Panc1 (cell line): ENCODE measurements at regions not wholly inside any gene's neighbourhood (a gene's known extent, or its start where the extent isn't known, plus 50 kb on each side); places are given as distances from the start of the nearest gene placed in this dataset.

Source experiments
- ATAC-seq: fragments of 200-7000 bp; cut with Tn5 transposase; 2 replicates; pipeline ENCODE4 v1.9.1; 2020; ENCODE audit warnings: mild to moderate bottlenecking, moderate library complexity
- BruUV-seq: library from RNA; stranded (reverse); fragments of 400-500 nt; replicated peaks from 2 replicates; lab custom pipeline; 2021; lab: Mats Ljungman, UMichigan
- CTCF ChIA-PET: fragments of 300-600 bp; sonication (Branson Sonifier 250); formaldehyde crosslinking; loops from one replicate; lab custom pipeline; 2022; ENCODE audit warnings: antibody characterized with exemption; lab: Charles Lee
- POLR2A ChIA-PET: fragments of 300-600 bp; sonication (Branson Sonifier 250); formaldehyde crosslinking; loops from one replicate; lab custom pipeline; 2022; ENCODE audit warnings: antibody characterized with exemption; lab: Charles Lee
- DNase-seq: peaks from one replicate; pipeline ENCODE4 v3.0.0-alpha.2; 2010; ENCODE audit warnings: low read depth, low spot score
- H3K27ac ChIP-seq: 2 replicates; pipeline ENCODE4 v1.5.1; 2011; ENCODE audit warnings: mild to moderate bottlenecking, low read length, inconsistent platforms
- H3K27me3 ChIP-seq: fragments of 200-500 bp; sonication (Bioruptor generic); 2 replicates; pipeline ENCODE4 v1.6.0; 2014; ENCODE audit warnings: low read length, inconsistent platforms; ENCODE audit not compliant: control insufficient read depth, insufficient read depth
- H3K36me3 ChIP-seq: fragments of 200-500 bp; sonication (Bioruptor generic); 2 replicates; pipeline ENCODE4 v1.5.1; 2014; ENCODE audit warnings: inconsistent platforms, mild to moderate bottlenecking, low read length, moderate library complexity; ENCODE audit not compliant: control insufficient read depth, insufficient read depth
- H3K4me1 ChIP-seq: 2 replicates; pipeline ENCODE4 v1.5.1; 2011; ENCODE audit warnings: inconsistent platforms, mild to moderate bottlenecking, low read length, moderate library complexity; ENCODE audit not compliant: control insufficient read depth, insufficient read depth
- H3K4me3 ChIP-seq, 2 experiments: 2 replicates each; pipeline ENCODE4 v1.5.1; 2011 to 2012; ENCODE audit warnings: low read depth in 2 of 2, low read length in 2 of 2, mild to moderate bottlenecking in 2 of 2, inconsistent platforms in 1 of 2, moderate library complexity in 1 of 2
- H3K9me3 ChIP-seq: fragments of 200-500 bp; sonication (Bioruptor generic); 2 replicates; pipeline ENCODE4 v1.5.1; 2014; ENCODE audit warnings: low read depth, mild to moderate bottlenecking, inconsistent platforms, low read length, moderate library complexity; ENCODE audit not compliant: control insufficient read depth, insufficient read depth
- POLR2AphosphoS5 ChIP-seq: IDR thresholded peaks from 2 replicates; pipeline ENCODE4 v1.6.1; 2012; ENCODE audit warnings: mild to moderate bottlenecking, low read depth, low read length, moderate library complexity
- SIN3A ChIP-seq: IDR thresholded peaks from 2 replicates; pipeline ENCODE4 v1.6.1; 2012; ENCODE audit warnings: low read depth, mild to moderate bottlenecking, low read length, moderate library complexity, borderline replicate concordance; ENCODE audit not compliant: insufficient read depth
- TCF7L2 ChIP-seq: IDR thresholded peaks from 2 replicates; pipeline ENCODE4 v1.6.1; 2011; ENCODE audit warnings: mild to moderate bottlenecking, low read depth, low read length, inconsistent platforms
- in situ Hi-C: cut with HindIII; loops from 2 replicates; pipeline ENCODE4 v1.10.0; 2016; ENCODE audit warnings: low sequenced_read_pairs, low pct_unique_long_range_greater_than_20kb
- intact Hi-C: fragments of 100-400 bp; cut with micrococcal nuclease; formaldehyde crosslinking; loops from one replicate; pipeline ENCODE4 v1.10.0; 2022; ENCODE audit not compliant: unreplicated experiment
- TF ChIP-seq, protein P1 (sequence below): fragments of 450-650 bp; IDR thresholded peaks from 2 replicates; pipeline ENCODE4 v1.5.1; 2017; ENCODE audit warnings: mild to moderate bottlenecking
- TF ChIP-seq, protein P2 (sequence below), 2 experiments: IDR thresholded peaks; 2 replicates each; pipeline ENCODE4 v1.6.1; 2011 to 2012; ENCODE audit warnings: low read depth in 2 of 2, control low read depth in 1 of 2, low read length in 1 of 2, mild to moderate bottlenecking in 1 of 2, moderate library complexity in 1 of 2; ENCODE audit not compliant: insufficient read depth in 1 of 2

DNA sequence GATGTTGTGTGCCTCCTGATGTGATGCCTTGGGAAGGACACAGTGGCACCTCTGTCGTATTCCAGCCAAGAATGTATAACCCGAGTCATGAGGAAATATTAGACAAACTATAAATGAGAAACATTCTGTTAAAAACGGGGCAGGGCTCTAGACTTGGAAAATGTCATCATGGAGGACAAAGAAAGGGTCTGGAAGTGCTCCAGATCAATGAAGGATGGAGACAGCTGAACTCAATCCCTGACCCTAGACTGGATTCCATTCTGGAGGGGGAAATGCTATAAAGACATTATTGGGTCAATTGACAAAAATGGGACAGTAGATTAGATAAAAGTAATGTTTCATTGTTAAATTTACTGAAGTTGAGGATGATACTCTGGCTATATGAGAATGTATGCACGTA is 92.1 kb downstream of the SLC4A3 start:
- no peak overlapping the region for H3K27ac ChIP-seq
- in situ Hi-C loops (no loop called here), intact Hi-C loops (no loop called here)
- ATAC-seq (no peak), DNase-seq (no peak)
- no peaks in the 10 kb centered on the region for H3K36me3 ChIP-seq
- TF ChIP-seq, protein P1, sequence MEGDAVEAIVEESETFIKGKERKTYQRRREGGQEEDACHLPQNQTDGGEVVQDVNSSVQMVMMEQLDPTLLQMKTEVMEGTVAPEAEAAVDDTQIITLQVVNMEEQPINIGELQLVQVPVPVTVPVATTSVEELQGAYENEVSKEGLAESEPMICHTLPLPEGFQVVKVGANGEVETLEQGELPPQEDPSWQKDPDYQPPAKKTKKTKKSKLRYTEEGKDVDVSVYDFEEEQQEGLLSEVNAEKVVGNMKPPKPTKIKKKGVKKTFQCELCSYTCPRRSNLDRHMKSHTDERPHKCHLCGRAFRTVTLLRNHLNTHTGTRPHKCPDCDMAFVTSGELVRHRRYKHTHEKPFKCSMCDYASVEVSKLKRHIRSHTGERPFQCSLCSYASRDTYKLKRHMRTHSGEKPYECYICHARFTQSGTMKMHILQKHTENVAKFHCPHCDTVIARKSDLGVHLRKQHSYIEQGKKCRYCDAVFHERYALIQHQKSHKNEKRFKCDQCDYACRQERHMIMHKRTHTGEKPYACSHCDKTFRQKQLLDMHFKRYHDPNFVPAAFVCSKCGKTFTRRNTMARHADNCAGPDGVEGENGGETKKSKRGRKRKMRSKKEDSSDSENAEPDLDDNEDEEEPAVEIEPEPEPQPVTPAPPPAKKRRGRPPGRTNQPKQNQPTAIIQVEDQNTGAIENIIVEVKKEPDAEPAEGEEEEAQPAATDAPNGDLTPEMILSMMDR = no peak
- TF ChIP-seq SIN3A = no peak
- TF ChIP-seq POLR2AphosphoS5 = no peak
- TF ChIP-seq, protein P2, sequence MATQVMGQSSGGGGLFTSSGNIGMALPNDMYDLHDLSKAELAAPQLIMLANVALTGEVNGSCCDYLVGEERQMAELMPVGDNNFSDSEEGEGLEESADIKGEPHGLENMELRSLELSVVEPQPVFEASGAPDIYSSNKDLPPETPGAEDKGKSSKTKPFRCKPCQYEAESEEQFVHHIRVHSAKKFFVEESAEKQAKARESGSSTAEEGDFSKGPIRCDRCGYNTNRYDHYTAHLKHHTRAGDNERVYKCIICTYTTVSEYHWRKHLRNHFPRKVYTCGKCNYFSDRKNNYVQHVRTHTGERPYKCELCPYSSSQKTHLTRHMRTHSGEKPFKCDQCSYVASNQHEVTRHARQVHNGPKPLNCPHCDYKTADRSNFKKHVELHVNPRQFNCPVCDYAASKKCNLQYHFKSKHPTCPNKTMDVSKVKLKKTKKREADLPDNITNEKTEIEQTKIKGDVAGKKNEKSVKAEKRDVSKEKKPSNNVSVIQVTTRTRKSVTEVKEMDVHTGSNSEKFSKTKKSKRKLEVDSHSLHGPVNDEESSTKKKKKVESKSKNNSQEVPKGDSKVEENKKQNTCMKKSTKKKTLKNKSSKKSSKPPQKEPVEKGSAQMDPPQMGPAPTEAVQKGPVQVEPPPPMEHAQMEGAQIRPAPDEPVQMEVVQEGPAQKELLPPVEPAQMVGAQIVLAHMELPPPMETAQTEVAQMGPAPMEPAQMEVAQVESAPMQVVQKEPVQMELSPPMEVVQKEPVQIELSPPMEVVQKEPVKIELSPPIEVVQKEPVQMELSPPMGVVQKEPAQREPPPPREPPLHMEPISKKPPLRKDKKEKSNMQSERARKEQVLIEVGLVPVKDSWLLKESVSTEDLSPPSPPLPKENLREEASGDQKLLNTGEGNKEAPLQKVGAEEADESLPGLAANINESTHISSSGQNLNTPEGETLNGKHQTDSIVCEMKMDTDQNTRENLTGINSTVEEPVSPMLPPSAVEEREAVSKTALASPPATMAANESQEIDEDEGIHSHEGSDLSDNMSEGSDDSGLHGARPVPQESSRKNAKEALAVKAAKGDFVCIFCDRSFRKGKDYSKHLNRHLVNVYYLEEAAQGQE (IDR thresholded peaks at IDR 0.05; ENCODE audit: insufficient read depth in 1 of 2, low read depth in 2 of 2, low read length in 1 of 2) = no peak
- TF ChIP-seq TCF7L2 = no peak
- ChIA-PET POLR2A (no interaction called here), CTCF (no interaction called here)
- H3K27me3 ChIP-seq = peaks cover 5% of the 10 kb centered on the region; the same call in 1 of the 2 replicates
- no TSS peak for BruUV-seq
- H3K4me3 ChIP-seq = no peak overlapping the region
- no peaks in the 10 kb centered on the region for H3K9me3 ChIP-seq
- no peaks in the 10 kb centered on the region for H3K4me1 ChIP-seq

DNA sequence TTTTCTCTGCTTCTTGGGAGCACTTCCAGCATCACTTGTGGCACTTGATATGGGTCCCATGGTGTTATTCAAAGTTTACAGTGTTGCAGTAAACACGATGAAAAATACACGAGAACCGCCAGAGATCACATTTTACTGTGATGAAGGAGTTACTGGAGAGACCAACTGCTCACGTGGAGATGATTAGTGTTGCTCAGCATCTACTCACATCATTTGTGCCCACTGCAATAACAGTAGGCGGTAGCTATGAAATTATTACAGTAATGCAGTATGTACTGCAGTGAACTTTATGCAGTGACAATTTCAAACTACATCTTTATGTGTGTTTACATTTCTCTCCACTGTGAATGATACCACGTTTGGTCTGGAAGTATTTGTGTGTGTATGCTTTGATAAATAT is 93.5 kb downstream of the SLC4A3 start:
- ATAC-seq (no peak), DNase-seq (no peak)
- H3K4me1 ChIP-seq = no peaks in the 10 kb centered on the region
- ChIA-PET CTCF (no interaction called here), POLR2A (no interaction called here)
- H3K27ac ChIP-seq = no peak overlapping the region
- no peak overlapping the region for H3K4me3 ChIP-seq
- H3K27me3 ChIP-seq = peaks cover 2% of the 10 kb centered on the region; the same call in 1 of the 2 replicates
- no peaks in the 10 kb centered on the region for H3K9me3 ChIP-seq
- intact Hi-C loops (no loop called here), in situ Hi-C loops (no loop called here)
- TF ChIP-seq TCF7L2 (no peak), POLR2AphosphoS5 (no peak)
- TF ChIP-seq, protein P1 = no peak
- TF ChIP-seq, protein P2 (IDR thresholded peaks at IDR 0.05; ENCODE audit: insufficient read depth in 1 of 2, low read depth in 2 of 2, low read length in 1 of 2) = no peak
- no TSS peak for BruUV-seq
- no peaks in the 10 kb centered on the region for H3K36me3 ChIP-seq
